Osteoblast (primary cell): ENCODE measurements at regions not wholly inside any gene's neighbourhood (a gene's known extent, or its start where the extent isn't known, plus 50 kb on each side); places are given as distances from the start of the nearest gene placed in this dataset.

Experiments used
- DNase-seq: peaks from one replicate; pipeline ENCODE4 v3.0.0; 2011; ENCODE audit warnings: low spot score, mixed read lengths; ENCODE audit not compliant: insufficient read length; ENCODE audit errors: missing footprints
- H2AFZ ChIP-seq: 2 replicates; pipeline ENCODE4 v1.6.0; 2011; ENCODE audit warnings: mild to moderate bottlenecking, low read length
- H3K27ac ChIP-seq: 2 replicates; pipeline ENCODE4 v1.5.1; 2011; ENCODE audit warnings: mild to moderate bottlenecking, low read depth, low read length, moderate library complexity
- H3K27me3 ChIP-seq: 2 replicates; pipeline ENCODE4 v1.6.0; 2012; ENCODE audit warnings: mild to moderate bottlenecking, control low read depth, inconsistent platforms, low read length, moderate library complexity; ENCODE audit not compliant: insufficient read depth
- H3K36me3 ChIP-seq: 2 replicates; pipeline ENCODE4 v1.5.1; 2011; ENCODE audit warnings: mild to moderate bottlenecking, low read length, control low read depth, moderate library complexity; ENCODE audit not compliant: insufficient read depth
- H3K4me1 ChIP-seq: 2 replicates; pipeline ENCODE4 v1.5.1; 2011; ENCODE audit warnings: mild to moderate bottlenecking, low read length, control low read depth, moderate library complexity; ENCODE audit not compliant: insufficient read depth
- H3K4me2 ChIP-seq: 2 replicates; pipeline ENCODE4 v1.6.0; 2011; ENCODE audit warnings: mild to moderate bottlenecking, low read length; ENCODE audit not compliant: insufficient read depth
- H3K4me3 ChIP-seq: fragments of 200-600 bp; sonication (generic); 3 replicates; pipeline ENCODE4 v1.5.1; 2012; ENCODE audit warnings: mild to moderate bottlenecking, low read length, inconsistent platforms; ENCODE audit not compliant: insufficient read depth
- H3K79me2 ChIP-seq: 2 replicates; pipeline ENCODE4 v1.6.0; 2012; ENCODE audit warnings: mild to moderate bottlenecking, low read length, control low read depth, inconsistent platforms; ENCODE audit not compliant: insufficient read depth
- H3K9me3 ChIP-seq: 2 replicates; pipeline ENCODE4 v1.5.1; 2011; ENCODE audit warnings: low read depth, low read length, control low read depth
- H4K20me1 ChIP-seq: 2 replicates; pipeline ENCODE4 v1.6.0; 2012; ENCODE audit warnings: mild to moderate bottlenecking, low read length, control low read depth; ENCODE audit not compliant: insufficient read depth
- CTCF ChIP-seq: IDR thresholded peaks from 2 replicates; pipeline ENCODE4 v1.5.1; 2011; ENCODE audit warnings: mild to moderate bottlenecking, low read depth, low read length, moderate library complexity; ENCODE audit errors: extremely low read depth

GRCh38 chr15:95119041-95119610 is 887.8 kb downstream of the MCTP2 start:
- H3K4me3 ChIP-seq: no peak overlapping the region
- no peaks in the 10 kb centered on the region for H4K20me1 ChIP-seq
- H3K27me3 ChIP-seq: no peaks in the 10 kb centered on the region
- no peak for TF ChIP-seq CTCF
- H2AFZ ChIP-seq: no peak overlapping the region
- H3K4me2 ChIP-seq: no peak overlapping the region
- no peaks in the 10 kb centered on the region for H3K79me2 ChIP-seq
- no peak overlapping the region for H3K27ac ChIP-seq
- H3K36me3 ChIP-seq: no peaks in the 10 kb centered on the region
- H3K9me3 ChIP-seq: no peaks in the 10 kb centered on the region
- DNase-seq: no peak
- H3K4me1 ChIP-seq: no peaks in the 10 kb centered on the region

- Histone ChIP-seq H3K79me2 (no peaks in the 10 kb centered on the region), H4K20me1 (no peaks in the 10 kb centered on the region), H3K27ac (no peak overlapping the region), H3K4me2 (no peak overlapping the region), H3K36me3 (no peaks in the 10 kb centered on the region), H3K9me3 (no peaks in the 10 kb centered on the region), H3K4me3 (no peak overlapping the region), H3K4me1 (no peaks in the 10 kb centered on the region), H2AFZ (no peak overlapping the region), H3K27me3 (no peaks in the 10 kb centered on the region)
- no peak for TF ChIP-seq CTCF
- no peak for DNase-seq
Observed at GRCh38 chr15:95120595-95120994, 889.2 kb downstream of the MCTP2 start.

- H3K4me1 ChIP-seq: no peaks in the 10 kb centered on the region
- H3K4me3 ChIP-seq: no peak overlapping the region
- DNase-seq: no peak
- H4K20me1 ChIP-seq: no peaks in the 10 kb centered on the region
- H2AFZ ChIP-seq: no peak overlapping the region
- H3K27me3 ChIP-seq: no peaks in the 10 kb centered on the region
- no peak for TF ChIP-seq CTCF
- no peak overlapping the region for H3K27ac ChIP-seq
- H3K79me2 ChIP-seq: no peaks in the 10 kb centered on the region
- H3K9me3 ChIP-seq: no peaks in the 10 kb centered on the region
- no peak overlapping the region for H3K4me2 ChIP-seq
- no peaks in the 10 kb centered on the region for H3K36me3 ChIP-seq
Observed at GRCh38 chr15:95121191-95121590, 889.8 kb downstream of the MCTP2 start.

- Histone ChIP-seq H3K27ac (no peak overlapping the region), H3K9me3 (no peaks in the 10 kb centered on the region), H3K36me3 (no peaks in the 10 kb centered on the region), H3K4me1 (no peaks in the 10 kb centered on the region), H2AFZ (no peak overlapping the region), H3K4me3 (no peak overlapping the region), H3K27me3 (no peaks in the 10 kb centered on the region), H4K20me1 (no peaks in the 10 kb centered on the region), H3K79me2 (no peaks in the 10 kb centered on the region), H3K4me2 (no peak overlapping the region)
- TF ChIP-seq CTCF: no peak
- no peak for DNase-seq
Observed at GRCh38 chr15:95125803-95126202, 894.4 kb downstream of the MCTP2 start.
